ENCODE measurements at regions not wholly inside any gene's neighbourhood (a gene's known extent, or its start where the extent isn't known, plus 50 kb on each side); places are given as distances from the start of the nearest gene placed in this dataset.

DNA sequence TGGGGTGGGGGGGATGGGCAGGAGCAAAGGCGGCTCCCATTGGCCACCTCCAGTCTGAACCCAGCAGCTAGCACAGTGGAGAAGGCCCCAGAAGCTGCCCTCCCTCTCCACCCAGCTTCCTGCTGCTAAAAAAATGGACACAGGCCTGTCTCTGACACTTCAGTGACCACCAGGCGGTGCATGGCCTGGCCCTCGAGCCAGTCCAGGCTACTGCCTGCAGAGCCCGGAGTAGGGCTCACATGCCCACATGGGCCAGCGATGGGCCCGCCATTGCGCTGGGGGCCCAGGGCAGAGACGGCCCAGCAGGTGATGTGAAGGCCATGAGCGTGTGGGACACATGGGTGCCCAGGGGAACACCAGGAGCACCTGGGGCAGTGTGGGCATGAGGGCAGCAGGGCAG, 52.1 kb upstream of the NOTCH1 start:
- DNase-seq (ENCODE audit: low read depth in 2 of 3, low spot score in 2 of 3), result no peak

DNA sequence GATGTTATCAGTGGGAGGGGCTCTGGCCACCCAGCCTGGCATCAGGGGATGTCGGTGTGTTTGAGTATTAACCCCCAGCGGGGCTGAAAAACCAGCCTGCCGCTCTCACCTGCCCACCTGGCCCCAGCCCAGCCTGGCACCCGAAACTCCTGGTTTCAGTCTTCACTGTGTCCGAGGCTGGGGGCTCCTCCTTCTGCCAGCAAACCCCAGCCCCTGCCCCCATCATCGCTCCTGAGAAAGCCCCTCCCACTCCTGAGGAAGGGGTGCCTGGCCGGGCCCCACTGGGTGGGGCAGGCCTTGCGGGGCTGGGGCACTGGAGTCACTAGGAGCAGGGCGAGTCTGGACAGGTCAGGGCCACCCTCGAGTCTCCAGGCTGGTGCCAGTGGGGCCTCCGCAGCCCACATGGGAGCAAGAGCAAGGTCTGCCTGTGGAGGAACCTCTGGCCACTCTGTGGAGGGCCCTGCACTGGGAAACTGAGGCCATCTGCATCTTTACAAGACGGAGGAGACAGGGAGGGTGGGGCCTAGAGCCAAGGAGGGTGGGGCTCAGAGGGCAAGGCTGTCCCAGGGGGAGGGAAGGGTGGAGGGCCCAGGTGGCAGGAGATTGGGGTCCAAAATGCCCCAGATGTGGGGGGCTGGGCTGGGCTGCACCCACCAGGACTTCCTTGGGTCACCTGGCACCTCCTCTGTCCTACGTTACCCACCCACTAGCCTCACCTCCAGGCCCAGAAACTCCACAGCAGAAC, 51.5 kb upstream of the NOTCH1 start:
- no peak for DNase-seq (ENCODE audit: low read depth in 2 of 3, low spot score in 2 of 3)

DNA sequence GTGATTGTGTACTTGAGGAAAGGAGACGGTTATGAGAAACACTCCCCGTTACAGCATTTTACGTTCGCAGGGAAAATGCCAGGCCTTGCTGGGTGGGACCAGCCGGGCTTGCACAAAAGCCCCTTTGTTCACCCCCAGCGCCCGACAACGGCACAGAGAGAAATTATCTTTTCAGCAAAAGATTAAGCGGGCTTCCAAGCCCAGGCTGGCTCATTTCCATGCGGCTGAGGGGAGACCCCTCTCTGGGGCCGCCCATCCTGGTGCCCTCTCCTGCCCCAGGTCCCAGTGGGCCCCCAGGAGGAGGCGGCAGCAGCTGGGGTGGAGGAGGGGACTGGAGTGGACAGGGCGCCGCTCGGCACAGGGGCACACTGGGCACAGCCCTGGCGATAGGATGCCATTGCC, 50.8 kb upstream of the NOTCH1 start:
- DNase-seq (ENCODE audit: low read depth in 2 of 3, low spot score in 2 of 3), result no peak

DNA sequence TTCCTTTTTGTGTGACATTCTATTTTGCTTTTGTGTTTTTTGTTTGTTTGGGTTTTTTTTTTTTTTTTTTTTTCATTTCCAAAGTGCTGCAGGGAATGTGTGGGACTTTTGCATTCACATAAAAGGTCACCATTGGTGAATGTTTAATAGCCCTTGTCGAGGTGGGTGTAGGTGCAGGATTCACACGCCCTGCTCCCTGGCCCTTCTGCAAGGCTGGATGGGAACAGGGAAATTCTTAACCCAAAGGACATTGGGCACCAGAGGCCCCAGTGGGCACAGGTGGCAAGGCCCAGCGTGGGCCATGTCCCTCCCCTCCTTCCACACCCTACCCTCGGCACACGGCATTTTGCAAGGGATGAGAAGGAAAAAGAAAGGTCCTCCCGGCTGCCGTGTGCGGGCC, 50.4 kb upstream of the NOTCH1 start:
- DNase-seq (ENCODE audit: low read depth in 2 of 3, low spot score in 2 of 3), result no peak

DNA sequence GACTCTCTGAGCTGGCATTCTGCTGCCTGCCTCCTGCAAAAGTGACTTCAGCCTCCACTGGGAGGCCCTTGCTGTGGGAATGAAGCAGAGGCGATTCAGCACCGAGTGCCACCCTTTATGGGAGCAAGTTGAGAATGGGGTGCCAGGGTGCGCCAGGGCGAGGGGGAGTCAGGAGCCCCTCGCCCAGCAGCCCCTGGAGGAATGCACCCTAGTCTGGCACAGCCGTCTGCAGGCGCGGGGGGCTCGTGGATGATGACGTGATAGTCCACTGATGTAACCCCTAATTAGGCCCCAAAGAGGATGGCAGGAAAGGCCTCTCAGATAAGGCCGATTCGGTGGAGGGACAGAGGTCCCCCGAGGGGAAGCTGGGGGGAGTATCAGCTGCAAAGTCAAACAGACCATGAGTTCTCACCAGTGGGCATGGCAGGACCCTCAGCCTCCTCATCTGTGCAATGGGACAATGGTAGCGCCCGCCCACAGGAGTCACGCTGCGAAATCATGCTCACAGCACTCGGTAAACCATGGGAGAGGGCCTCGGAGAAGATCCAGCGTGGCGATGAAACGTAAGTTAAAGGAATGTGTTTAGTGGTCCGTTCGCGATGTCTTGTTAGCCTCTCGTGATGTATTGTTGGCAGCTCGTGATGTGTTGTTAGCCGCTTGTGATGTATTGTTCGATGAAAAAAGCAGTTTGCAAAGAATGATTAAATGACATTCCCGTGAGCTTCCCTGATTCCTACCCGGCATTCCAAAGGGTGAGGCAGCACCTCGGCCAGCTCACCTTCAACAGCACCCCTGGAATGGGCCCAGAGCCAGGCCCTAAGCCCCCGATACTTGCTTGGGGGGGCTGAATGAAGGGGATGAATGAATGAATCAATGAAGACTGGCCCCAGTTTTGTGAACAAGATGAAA, 49.7 kb upstream of the NOTCH1 start:
- no peak for DNase-seq (ENCODE audit: low read depth in 2 of 3, low spot score in 2 of 3)

All from hematopoietic multipotent progenitor cell (in vitro differentiated cells).